Skeletal muscle cell (primary cell): ENCODE measurements at regions not wholly inside any gene's neighbourhood (a gene's known extent, or its start where the extent isn't known, plus 50 kb on each side); places are given as distances from the start of the nearest gene placed in this dataset.

Source experiments
- DNase-seq: peaks from one replicate; pipeline ENCODE4 v3.0.0-alpha.2; 2010; ENCODE audit warnings: low read depth
- H3K4me3 ChIP-seq: 2 replicates; pipeline ENCODE4 v1.5.1; 2011; ENCODE audit warnings: low read depth, mild to moderate bottlenecking, control low read depth, low read length, moderate library complexity

DNA sequence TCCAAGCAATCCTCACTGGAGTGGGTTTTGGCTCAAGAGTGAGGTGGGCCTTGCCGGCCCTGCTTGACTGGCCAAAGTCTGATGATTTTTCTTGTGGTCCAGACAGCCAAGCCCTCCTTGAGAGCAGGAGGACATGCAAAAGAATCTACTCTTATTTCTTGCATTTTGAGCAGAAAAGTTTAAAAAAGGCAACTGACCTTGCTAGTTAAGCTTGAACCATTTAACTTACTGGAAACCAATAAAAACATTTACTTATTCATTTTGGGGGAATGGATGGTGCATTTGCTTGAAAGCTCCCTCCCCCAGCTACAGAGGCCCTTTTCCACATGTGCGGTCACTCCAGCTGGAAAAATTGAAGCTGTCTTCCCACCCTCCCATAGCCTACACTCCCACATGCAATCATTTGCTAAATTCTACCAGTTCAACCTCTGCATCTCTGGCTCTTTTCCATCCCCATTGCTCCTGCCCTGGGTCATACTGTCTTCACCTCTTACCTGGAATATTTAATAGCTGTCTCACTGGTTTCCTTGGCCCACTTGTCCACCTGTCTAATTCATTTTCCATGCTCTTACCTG lies 527.9 kb downstream of the DHX35 start:
- no peak overlapping the region for H3K4me3 ChIP-seq
- DNase-seq, result no peak

- no peak for DNase-seq
- H3K4me3 ChIP-seq, result no peak overlapping the region
Measured at GRCh38 chr20:39480276-39481043, 518.3 kb downstream of the DHX35 start.

GRCh38 chr20:39479196-39479810 lies 517.2 kb downstream of the DHX35 start:
- DNase-seq, result no peak
- no peak overlapping the region for H3K4me3 ChIP-seq

GRCh38 chr20:39474879-39475278 lies 512.7 kb downstream of the DHX35 start:
- DNase-seq, result no peak
- H3K4me3 ChIP-seq, result no peak overlapping the region

DNA sequence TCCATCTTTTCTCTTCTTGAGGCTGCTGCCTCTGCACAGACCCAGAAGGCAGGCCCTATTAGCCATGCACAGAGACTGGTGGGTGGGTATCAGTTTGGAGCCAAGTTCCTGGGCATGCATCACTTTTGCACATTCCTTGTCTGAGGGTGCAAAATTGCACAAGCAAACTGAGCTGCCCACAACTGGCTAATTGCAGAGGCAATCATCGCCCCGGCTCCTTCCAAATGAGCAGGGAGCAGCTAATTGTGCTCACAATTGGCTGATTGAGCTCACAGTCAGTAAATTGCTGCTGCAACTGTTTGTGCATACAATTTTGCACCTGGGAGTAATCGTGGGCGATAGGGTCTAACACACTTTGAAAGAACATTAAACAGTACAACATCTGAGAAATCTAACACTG lies 511.4 kb downstream of the DHX35 start:
- no peak for DNase-seq
- H3K4me3 ChIP-seq, result no peak overlapping the region

DNA sequence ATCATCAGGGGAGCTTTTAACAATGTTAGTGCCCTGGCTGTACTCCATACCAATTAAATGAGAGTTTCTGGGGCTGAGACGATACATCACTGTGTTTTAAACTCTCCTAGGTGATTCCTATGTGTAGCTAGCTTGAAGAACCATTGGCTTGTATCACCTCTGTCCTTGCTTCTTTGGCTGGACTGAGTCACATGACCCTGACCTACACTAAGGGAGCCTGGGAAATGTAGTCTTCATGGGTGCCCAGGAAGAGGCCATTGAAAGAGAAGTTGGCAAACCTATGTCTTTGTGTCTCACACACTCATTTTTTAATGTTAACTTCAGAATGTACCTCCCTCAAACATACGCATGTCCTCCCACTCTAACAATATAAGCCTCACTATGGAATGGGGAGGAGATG lies 506.6 kb downstream of the DHX35 start:
- DNase-seq, result no peak
- no peak overlapping the region for H3K4me3 ChIP-seq

DNA sequence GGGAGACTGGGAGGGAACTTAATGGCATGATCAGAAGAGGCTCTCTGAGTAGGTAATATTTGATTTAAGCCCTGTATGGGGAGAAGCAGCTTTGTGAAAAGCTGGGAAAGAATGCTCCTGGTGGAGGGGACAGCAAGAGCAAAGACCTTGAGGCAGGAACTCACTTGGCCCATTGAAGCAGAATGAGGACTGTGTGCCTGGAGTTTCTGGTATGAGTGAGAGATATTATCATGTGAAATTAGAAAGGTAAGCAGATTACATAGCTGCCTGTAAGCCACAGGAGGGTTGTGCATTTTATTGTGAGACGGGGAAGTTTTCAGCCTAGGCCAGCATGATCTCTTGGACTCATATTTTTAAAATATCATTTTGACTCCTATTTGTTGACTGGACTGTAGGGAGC lies 502.1 kb downstream of the DHX35 start:
- no peak overlapping the region for H3K4me3 ChIP-seq
- no peak for DNase-seq

DNA sequence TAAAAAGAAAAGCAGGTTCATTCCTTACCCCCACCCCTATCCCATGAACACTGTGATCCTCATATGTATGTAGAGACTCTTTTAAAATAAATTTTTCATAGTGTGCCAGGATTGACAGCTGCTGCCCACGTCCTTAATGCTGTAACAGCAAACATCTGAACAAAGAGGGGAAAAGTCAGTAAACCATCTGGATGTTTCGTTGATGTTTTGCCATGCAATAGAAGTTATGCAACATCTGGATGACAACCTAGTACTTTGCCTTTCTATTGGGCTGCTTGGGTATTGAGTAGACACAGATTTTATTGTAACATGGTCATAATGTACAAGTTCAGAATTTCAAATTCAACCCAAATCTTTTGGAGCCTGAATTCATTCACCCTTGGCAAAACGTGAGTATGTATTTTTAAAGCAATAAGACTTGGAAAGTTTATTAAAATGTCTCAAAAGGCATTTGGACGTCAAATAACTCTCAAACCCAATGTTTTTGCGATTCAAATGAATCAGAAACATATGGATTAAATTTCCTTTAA lies 500.3 kb downstream of the DHX35 start:
- DNase-seq, result no peak
- no peak overlapping the region for H3K4me3 ChIP-seq

GRCh38 chr20:39458452-39458851 lies 496.3 kb downstream of the DHX35 start:
- no peak overlapping the region for H3K4me3 ChIP-seq
- DNase-seq, result no peak

DNA sequence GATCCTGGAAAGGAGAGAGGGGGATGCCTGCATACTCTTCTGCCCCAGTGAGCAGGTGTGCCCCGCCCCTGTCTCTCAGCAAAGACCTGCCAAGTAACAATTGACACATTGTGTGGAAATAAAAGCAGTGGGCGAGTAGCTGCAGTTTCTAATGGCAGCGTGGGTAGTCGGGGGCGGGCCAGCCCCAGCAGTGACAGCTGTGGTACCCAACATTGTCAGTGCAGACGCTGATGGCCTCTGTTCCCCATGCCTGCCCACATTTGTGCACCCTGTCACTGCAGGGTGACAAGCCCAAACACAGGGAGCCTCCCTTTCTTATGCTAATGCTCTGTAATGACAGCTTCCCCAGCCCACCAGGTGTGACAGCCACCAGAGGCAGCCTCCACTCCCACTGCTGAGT lies 491.7 kb downstream of the DHX35 start:
- H3K4me3 ChIP-seq, result no peak overlapping the region
- DNase-seq, result no peak

GRCh38 chr20:39452583-39453340 lies 490.6 kb downstream of the DHX35 start:
- no peak overlapping the region for H3K4me3 ChIP-seq

DNA sequence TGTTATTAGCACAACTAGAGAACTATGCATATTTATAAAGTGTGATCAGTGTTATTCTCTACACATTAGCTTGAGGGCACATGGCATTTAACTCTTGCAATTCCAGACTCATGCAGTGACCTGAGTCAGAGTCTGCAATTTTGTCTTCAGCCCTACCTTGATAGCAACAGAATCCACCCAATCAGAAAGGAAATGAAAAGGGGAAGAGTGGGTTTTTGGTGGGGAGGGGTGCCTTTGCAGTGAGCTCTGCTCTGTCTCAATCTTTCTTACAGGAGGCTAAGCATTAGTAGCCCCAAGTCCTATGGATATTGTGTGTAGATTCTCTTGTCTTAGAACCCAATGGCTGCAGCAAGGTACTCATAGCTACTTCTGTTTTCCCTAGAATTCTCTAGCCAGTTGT lies 489.2 kb downstream of the DHX35 start:
- no peak for DNase-seq
- no peak overlapping the region for H3K4me3 ChIP-seq

More at GRCh38 chr20:39452583-39453340, 490.6 kb downstream of the DHX35 start:
- no peak for DNase-seq

DNA sequence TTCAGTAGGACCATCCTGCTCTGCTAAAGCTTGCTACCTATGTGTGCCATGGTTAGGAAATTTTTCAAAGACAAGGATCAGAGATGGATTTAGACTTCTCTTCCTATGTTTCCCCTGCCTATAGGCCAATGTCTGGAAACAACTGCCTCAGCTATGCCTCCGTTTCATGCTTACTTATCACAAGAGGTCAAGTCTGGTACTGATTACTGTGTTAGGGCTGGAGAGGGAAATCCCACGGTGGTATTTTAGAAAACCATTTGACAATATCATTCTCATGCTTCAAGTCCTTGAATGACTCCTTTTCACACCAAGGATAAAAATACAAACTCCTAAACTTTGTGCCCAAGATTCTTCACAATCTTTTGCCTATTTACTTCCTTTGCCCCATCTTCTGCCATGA lies 484.3 kb downstream of the DHX35 start:
- H3K4me3 ChIP-seq, result no peak overlapping the region
- no peak for DNase-seq

DNA sequence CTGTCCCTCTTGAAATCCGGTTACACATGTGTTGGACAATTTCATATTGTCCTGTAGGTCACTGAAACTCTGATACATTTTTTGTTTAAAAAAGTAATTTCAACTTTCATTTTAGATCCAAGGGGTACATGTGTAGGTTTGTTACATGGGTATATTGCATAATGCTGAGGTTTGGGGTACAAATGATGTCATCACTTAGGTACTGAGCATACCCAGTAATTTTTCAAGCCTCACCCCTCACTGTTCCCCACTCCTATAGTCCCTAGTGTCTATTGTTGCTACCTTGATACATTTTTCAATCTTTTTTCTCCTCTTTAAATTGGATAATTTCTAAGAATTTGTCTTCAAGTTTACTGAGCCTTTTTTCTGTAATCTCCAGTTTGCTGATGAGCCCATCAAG lies 483.0 kb downstream of the DHX35 start:
- no peak overlapping the region for H3K4me3 ChIP-seq
- no peak for DNase-seq

DNA sequence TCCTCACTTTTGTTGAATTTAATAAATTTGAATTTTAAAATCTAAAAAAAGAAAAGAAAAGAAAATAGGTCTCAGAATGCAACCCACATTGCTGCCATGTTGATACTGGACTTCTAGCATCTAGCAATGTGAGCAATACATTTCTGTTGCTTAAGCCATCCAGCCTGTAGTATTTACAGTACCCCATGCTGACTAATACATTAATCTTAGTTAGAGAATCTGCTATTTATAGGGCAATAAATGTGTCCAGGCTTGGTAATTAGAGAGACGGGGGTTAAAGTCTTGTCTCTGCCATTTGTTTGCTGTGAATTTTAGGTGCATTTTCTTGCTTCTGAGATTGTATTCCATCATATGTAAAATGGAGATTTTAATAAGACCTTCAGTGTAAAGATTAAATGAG lies 471.3 kb downstream of the DHX35 start:
- no peak overlapping the region for H3K4me3 ChIP-seq
- no peak for DNase-seq

GRCh38 chr20:39431091-39431880 lies 469.1 kb downstream of the DHX35 start:
- DNase-seq, result no peak

DNA sequence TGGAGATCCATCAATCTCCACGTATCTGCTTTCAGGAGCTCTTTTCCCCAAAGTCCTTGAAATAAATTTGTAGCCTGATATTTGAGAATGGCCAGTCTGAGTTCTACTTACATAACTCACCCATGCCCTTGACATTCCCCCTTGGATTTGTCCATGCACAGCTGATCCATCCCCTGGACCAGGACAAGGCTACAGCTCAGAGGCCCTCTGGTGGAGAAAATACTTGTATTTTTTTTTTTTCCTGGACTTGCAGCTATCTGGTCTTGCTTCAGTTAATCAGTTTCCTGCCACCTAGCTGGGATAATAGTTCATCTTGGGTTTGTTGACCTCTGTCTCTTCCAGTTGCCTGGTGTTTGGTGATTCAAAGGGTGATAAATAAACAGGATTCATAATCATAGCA lies 467.6 kb downstream of the DHX35 start:
- DNase-seq, result no peak
- H3K4me3 ChIP-seq, result no peak overlapping the region

More at GRCh38 chr20:39431091-39431880, 469.1 kb downstream of the DHX35 start:
- no peak overlapping the region for H3K4me3 ChIP-seq

DNA sequence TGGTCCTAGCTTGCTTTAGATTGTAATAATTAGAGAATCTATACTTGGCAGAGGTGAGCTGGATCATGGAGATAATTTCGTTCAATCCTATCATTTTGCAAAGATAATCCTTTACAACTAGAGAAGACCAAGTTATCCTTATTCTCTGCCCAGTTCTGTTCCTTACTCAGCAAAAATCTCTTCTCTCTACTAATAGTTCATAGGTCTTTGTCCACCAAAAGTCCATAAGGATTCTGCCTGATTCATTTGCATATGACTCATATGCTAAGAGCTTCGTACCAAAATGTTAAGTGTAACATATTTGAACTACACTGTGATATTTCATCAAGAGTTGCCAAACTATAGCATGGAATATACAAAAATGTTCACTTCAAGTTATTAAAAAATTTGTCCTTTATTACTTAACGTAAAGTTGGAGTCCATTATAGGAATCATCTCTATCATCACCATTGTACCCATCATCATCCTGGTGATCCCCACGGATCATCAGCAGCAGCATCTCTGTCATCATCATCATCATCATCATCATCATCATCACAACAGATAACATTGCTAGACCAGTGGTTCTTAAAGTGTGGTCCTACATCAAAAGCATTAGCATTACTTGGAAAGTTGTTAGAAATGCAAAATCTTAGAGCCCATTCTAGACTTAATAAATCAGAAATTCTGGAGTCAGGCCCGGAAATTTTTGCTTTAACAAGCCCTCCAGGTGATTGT lies 463.0 kb downstream of the DHX35 start:
- no peak overlapping the region for H3K4me3 ChIP-seq
- no peak for DNase-seq
